KMS-11 (cell line): ENCODE measurements at regions not wholly inside any gene's neighbourhood (a gene's known extent, or its start where the extent isn't known, plus 50 kb on each side); places are given as distances from the start of the nearest gene placed in this dataset.

Experiments
- H2AFZ ChIP-seq: fragments of 200-600 bp; sonication (generic); 2 replicates; pipeline ENCODE4 v1.6.1; 2016; ENCODE audit warnings: antibody characterized with exemption, mixed run types, low read depth
- H3K27ac ChIP-seq: fragments of 200-600 bp; sonication (generic); 2 replicates; pipeline ENCODE4 v1.6.1; 2016; ENCODE audit warnings: mild to moderate bottlenecking, mixed run types
- H3K27me3 ChIP-seq: fragments of 200-600 bp; sonication (generic); 2 replicates; pipeline ENCODE4 v1.6.1; 2017; ENCODE audit warnings: mild to moderate bottlenecking, low read depth, mixed run types, moderate library complexity; ENCODE audit not compliant: insufficient read depth
- H3K36me3 ChIP-seq: fragments of 200-600 bp; sonication (generic); 2 replicates; pipeline ENCODE4 v1.6.1; 2017; ENCODE audit warnings: mild to moderate bottlenecking, mixed run types; ENCODE audit not compliant: insufficient read depth
- H3K4me1 ChIP-seq: fragments of 200-600 bp; sonication (generic); 2 replicates; pipeline ENCODE4 v1.6.1; 2016; ENCODE audit warnings: mild to moderate bottlenecking, low read depth, mixed run types; ENCODE audit not compliant: poor library complexity, severe bottlenecking
- H3K4me2 ChIP-seq: fragments of 200-600 bp; sonication (generic); 2 replicates; pipeline ENCODE4 v1.7.0; 2016; ENCODE audit warnings: mild to moderate bottlenecking, mixed run types
- H3K4me3 ChIP-seq: fragments of 200-600 bp; sonication (generic); IDR thresholded peaks from 2 replicates; pipeline ENCODE4 v1.6.1; 2017; ENCODE audit warnings: low read depth, low read length, mixed read lengths; ENCODE audit not compliant: insufficient read depth
- H3K79me2 ChIP-seq: fragments of 200-600 bp; sonication (generic); 2 replicates; pipeline ENCODE4 v1.6.1; 2016; ENCODE audit warnings: low read depth, mixed run types; ENCODE audit not compliant: insufficient read depth
- H3K9ac ChIP-seq: fragments of 200-600 bp; sonication (generic); 2 replicates; pipeline ENCODE4 v1.6.1; 2016; ENCODE audit warnings: mild to moderate bottlenecking, mixed run types
- H4K20me1 ChIP-seq: fragments of 200-600 bp; sonication (generic); 2 replicates; pipeline ENCODE4 v1.6.1; 2016; ENCODE audit warnings: mild to moderate bottlenecking, mixed run types; ENCODE audit not compliant: insufficient read depth
- TF ChIP-seq, protein P1 (sequence below): fragments of 200-600 bp; sonication (generic); conservative IDR thresholded peaks from 2 replicates; pipeline ENCODE4 v1.6.1; 2017; ENCODE audit warnings: low read depth, mild to moderate bottlenecking, antibody characterized with exemption, low read length, moderate library complexity, mixed read lengths

DNA sequence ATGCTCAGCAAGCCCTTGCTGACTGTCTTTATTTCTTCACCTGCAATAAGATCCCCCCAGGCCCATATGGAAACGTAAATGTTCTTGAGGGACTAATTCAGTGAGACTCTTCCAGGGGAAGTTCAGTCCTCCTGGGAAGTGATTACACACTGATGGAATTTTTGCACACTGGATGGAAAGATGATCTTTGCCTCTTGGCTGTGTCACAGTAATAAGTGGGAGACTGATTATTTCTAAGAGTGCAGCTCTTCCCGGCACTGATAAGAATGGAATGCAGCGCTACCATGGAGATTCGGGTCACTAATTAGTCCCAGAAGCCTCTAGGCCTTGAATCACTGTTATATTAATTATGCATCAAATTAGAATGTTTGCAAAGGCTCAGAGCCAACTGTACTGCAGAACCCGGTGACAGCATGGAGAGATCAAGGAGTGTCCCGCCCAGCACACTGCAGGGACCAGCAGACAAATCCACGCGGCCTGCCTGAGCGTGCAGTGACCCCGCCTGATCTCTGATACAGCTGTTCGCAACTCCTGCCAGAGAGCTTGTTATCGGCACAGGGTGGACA lies 178.3 kb downstream of the SNX19 start:
- Histone ChIP-seq H2AFZ (no peak overlapping the region), H3K4me3 (no peak overlapping the region), H3K27me3 (no peaks in the 10 kb centered on the region), H3K27ac (no peak overlapping the region), H4K20me1 (no peaks in the 10 kb centered on the region), H3K9ac (no peak overlapping the region), H3K79me2 (no peaks in the 10 kb centered on the region), H3K4me1 (no peaks in the 10 kb centered on the region), H3K36me3 (no peaks in the 10 kb centered on the region), H3K4me2 (no peak overlapping the region)
- TF ChIP-seq, protein P1, sequence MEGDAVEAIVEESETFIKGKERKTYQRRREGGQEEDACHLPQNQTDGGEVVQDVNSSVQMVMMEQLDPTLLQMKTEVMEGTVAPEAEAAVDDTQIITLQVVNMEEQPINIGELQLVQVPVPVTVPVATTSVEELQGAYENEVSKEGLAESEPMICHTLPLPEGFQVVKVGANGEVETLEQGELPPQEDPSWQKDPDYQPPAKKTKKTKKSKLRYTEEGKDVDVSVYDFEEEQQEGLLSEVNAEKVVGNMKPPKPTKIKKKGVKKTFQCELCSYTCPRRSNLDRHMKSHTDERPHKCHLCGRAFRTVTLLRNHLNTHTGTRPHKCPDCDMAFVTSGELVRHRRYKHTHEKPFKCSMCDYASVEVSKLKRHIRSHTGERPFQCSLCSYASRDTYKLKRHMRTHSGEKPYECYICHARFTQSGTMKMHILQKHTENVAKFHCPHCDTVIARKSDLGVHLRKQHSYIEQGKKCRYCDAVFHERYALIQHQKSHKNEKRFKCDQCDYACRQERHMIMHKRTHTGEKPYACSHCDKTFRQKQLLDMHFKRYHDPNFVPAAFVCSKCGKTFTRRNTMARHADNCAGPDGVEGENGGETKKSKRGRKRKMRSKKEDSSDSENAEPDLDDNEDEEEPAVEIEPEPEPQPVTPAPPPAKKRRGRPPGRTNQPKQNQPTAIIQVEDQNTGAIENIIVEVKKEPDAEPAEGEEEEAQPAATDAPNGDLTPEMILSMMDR = no peak

GRCh38 chr11:130738611-130739010 lies 177.7 kb downstream of the SNX19 start:
- H2AFZ ChIP-seq = no peak overlapping the region
- no peak overlapping the region for H3K4me2 ChIP-seq
- H3K9ac ChIP-seq = no peak overlapping the region
- no peaks in the 10 kb centered on the region for H3K36me3 ChIP-seq
- H3K27ac ChIP-seq = no peak overlapping the region
- H3K4me1 ChIP-seq = no peaks in the 10 kb centered on the region
- no peaks in the 10 kb centered on the region for H3K79me2 ChIP-seq
- no peaks in the 10 kb centered on the region for H3K27me3 ChIP-seq
- no peak overlapping the region for H3K4me3 ChIP-seq
- no peaks in the 10 kb centered on the region for H4K20me1 ChIP-seq
- TF ChIP-seq, protein P1 = no peak

DNA sequence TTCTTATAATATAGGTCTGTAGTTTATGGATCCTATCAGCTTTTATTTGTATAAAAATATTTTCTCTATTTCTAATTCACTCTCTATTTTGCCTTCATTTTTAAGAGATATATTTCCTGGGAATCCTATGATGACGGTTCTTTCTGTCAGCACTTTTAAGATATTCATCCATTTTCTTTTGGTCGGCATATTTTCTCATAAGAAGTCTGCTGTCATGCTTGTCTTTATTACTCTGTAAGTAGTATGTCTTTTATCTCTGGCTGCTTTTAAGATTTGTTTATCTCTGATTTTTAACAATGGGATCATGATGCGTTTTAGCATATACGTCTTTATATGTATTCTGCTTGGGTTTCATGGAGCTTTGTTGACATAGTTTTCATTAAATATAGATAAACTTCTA lies 175.5 kb downstream of the SNX19 start:
- H3K4me2 ChIP-seq = no peak overlapping the region
- H4K20me1 ChIP-seq = no peaks in the 10 kb centered on the region
- TF ChIP-seq, protein P1 = no peak

GRCh38 chr11:130744794-130745193 lies 171.5 kb downstream of the SNX19 start:
- H3K4me2 ChIP-seq = no peak overlapping the region
- H3K36me3 ChIP-seq = no peaks in the 10 kb centered on the region
- H3K27ac ChIP-seq = no peak overlapping the region
- no peak overlapping the region for H2AFZ ChIP-seq
- no peaks in the 10 kb centered on the region for H3K79me2 ChIP-seq
- H3K9ac ChIP-seq = no peak overlapping the region
- H4K20me1 ChIP-seq = no peaks in the 10 kb centered on the region
- no peak overlapping the region for H3K4me3 ChIP-seq
- TF ChIP-seq, protein P1 = no peak
- H3K27me3 ChIP-seq = no peaks in the 10 kb centered on the region
- no peaks in the 10 kb centered on the region for H3K4me1 ChIP-seq

More for the DNA sequence above, 175.5 kb downstream of the SNX19 start:
- Histone ChIP-seq H3K27me3 (no peaks in the 10 kb centered on the region), H3K27ac (no peak overlapping the region), H3K36me3 (no peaks in the 10 kb centered on the region), H2AFZ (no peak overlapping the region), H3K79me2 (no peaks in the 10 kb centered on the region), H3K4me3 (no peak overlapping the region), H3K4me1 (no peaks in the 10 kb centered on the region), H3K9ac (no peak overlapping the region)
